SK-N-MC (cell line): ENCODE measurements at regions not wholly inside any gene's neighbourhood (a gene's known extent, or its start where the extent isn't known, plus 50 kb on each side); places are given as distances from the start of the nearest gene placed in this dataset.

Experiments used
- EZH2 ChIP-seq: fragments of 200-600 bp; sonication (generic); IDR thresholded peaks from one replicate; pipeline ENCODE4 v1.6.1; 2017; ENCODE audit warnings: antibody characterized with exemption
- POLR2AphosphoS5 ChIP-seq: IDR thresholded peaks from 2 replicates; pipeline ENCODE4 v1.6.1; 2012; ENCODE audit warnings: mild to moderate bottlenecking, low read depth, low read length, borderline replicate concordance

DNA sequence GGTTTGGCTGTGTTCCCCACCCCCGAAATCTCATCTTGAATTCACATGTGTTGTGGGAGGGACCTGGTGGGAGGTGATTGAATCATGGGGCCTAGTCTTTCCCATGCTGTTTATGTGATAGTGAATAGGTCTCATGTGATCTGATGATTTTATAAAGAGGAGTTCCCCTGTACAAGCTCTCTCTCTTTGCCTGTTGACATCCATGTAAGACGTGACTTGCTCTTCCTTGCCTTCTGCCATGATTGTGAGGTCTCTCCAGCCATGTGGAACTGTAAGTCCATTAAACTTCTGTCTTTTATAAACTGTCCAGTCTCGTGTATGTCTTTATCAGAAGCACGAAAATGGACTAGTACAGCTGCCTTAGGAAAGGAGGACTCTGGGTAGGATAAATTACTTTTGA is 976.7 kb downstream of the MCTP2 start:
- TF ChIP-seq POLR2AphosphoS5, result no peak
- TF ChIP-seq EZH2, result no peak
